HCT116 (cell line): ENCODE measurements at regions not wholly inside any gene's neighbourhood (a gene's known extent, or its start where the extent isn't known, plus 50 kb on each side); places are given as distances from the start of the nearest gene placed in this dataset.

ENCODE experiments used
- ATAC-seq: fragments of 200-7000 bp; cut with Tn5 transposase; 2 replicates; pipeline ENCODE4 v1.9.1; 2020; ENCODE audit warnings: mild to moderate bottlenecking, moderate library complexity
- BruUV-seq: library from RNA; stranded (reverse); fragments of 400-500 nt; replicated peaks from 2 replicates; lab custom pipeline; 2021; lab: Mats Ljungman, UMichigan
- CTCF ChIA-PET: fragments of 300-600 bp; sonication (Branson Sonifier 250); formaldehyde crosslinking; loops from one replicate; lab custom pipeline; 2021; ENCODE audit warnings: antibody characterized with exemption; lab: Charles Lee
- POLR2A ChIA-PET: fragments of 300-600, 350-600 bp; sonication (Branson Sonifier 250); formaldehyde crosslinking; loops from one replicate; lab custom pipeline; 2021; ENCODE audit warnings: antibody characterized with exemption; lab: Charles Lee
- RAD21 ChIA-PET, 2 experiments: fragments of 300-600 bp; sonication (Branson Sonifier 250); formaldehyde crosslinking; loops; one replicate each; lab custom pipeline; 2023; ENCODE audit warnings: low total read pairs in 2 of 2; ENCODE audit not compliant: uncharacterized antibody in 2 of 2, unreplicated experiment in 2 of 2, low non-redundant PET in 1 of 2; lab: Charles Lee
- DNase-seq: peaks from one replicate; pipeline ENCODE4 v3.0.0-alpha.2; 2010; ENCODE audit warnings: low read depth, low spot score
- H2AFZ ChIP-seq: fragments of 200-600 bp; shearing (Covaris generic), sonication (generic); 2 replicates; pipeline ENCODE4 v1.6.1; 2017; ENCODE audit warnings: low read depth, mixed run types, mixed read lengths, antibody characterized with exemption, low read length; ENCODE audit not compliant: poor library complexity, severe bottlenecking
- H3K27ac ChIP-seq: 2 replicates; pipeline ENCODE4 v1.5.1; 2012; ENCODE audit warnings: low read depth, low read length
- H3K27me3 ChIP-seq: fragments of 200-600 bp; sonication (generic); 2 replicates; pipeline ENCODE4 v1.6.1; 2016; ENCODE audit warnings: mixed run types, low read length, mixed read lengths; ENCODE audit not compliant: insufficient read depth
- H3K36me3 ChIP-seq, 2 experiments: fragments of 200-500 bp in 1 of 2; fragments of 200-600 bp in 1 of 2; sonication (Bioruptor generic) in 1 of 2; sonication (generic) in 1 of 2; 2 replicates each; pipeline versions ENCODE4 v1.5.1 to v1.6.1; 2014 to 2016; ENCODE audit warnings: low read length in 2 of 2, inconsistent platforms in 1 of 2, mixed read lengths in 1 of 2, mixed run types in 1 of 2; ENCODE audit not compliant: insufficient read depth in 2 of 2, control insufficient read depth in 1 of 2
- H3K4me1 ChIP-seq, 2 experiments: fragments of 200-600 bp in 1 of 2; sonication (generic) in 1 of 2; 2 replicates each; pipeline versions ENCODE4 v1.5.1 to v1.6.1; 2012 to 2017; ENCODE audit warnings: low read length in 2 of 2, inconsistent platforms in 1 of 2, mild to moderate bottlenecking in 1 of 2, mixed read lengths in 1 of 2, mixed run types in 1 of 2, moderate library complexity in 1 of 2; ENCODE audit not compliant: insufficient read depth in 2 of 2, control insufficient read depth in 1 of 2
- H3K4me2 ChIP-seq: fragments of 200-600 bp; sonication (generic); 2 replicates; pipeline ENCODE4 v1.6.1; 2017; ENCODE audit warnings: mixed run types, low read length, mixed read lengths
- H3K4me3 ChIP-seq, 2 experiments: fragments of 200-600 bp in 1 of 2; sonication (generic) in 1 of 2; replicated peaks in 1 of 2; 2 replicates each; pipeline ENCODE4 v1.5.1; 2011 to 2016; ENCODE audit warnings: low read length in 2 of 2, control low read depth in 1 of 2, low read depth in 1 of 2, mild to moderate bottlenecking in 1 of 2, mixed read lengths in 1 of 2, mixed run types in 1 of 2
- H3K79me2 ChIP-seq: fragments of 200-600 bp; sonication (generic); 2 replicates; pipeline ENCODE4 v1.6.1; 2017; ENCODE audit warnings: mild to moderate bottlenecking, mixed run types, low read length, moderate library complexity, mixed read lengths; ENCODE audit not compliant: insufficient read depth
- H3K9ac ChIP-seq: fragments of 200-600 bp; sonication (generic); 2 replicates; pipeline ENCODE4 v1.6.1; 2016; ENCODE audit warnings: low read length, mixed read lengths
- H3K9me2 ChIP-seq: fragments of 200-600 bp; sonication (generic), shearing (Covaris generic); 2 replicates; pipeline ENCODE4 v1.6.1; 2017; ENCODE audit warnings: mixed run types, mild to moderate bottlenecking, moderate library complexity; ENCODE audit not compliant: insufficient read depth
- H3K9me3 ChIP-seq, 2 experiments: fragments of 200-500 bp in 1 of 2; fragments of 200-600 bp in 1 of 2; sonication (Bioruptor generic) in 1 of 2; sonication (generic) in 1 of 2; 2 replicates each; pipeline ENCODE4 v1.6.1; 2014 to 2017; ENCODE audit warnings: low read length in 2 of 2, mixed read lengths in 2 of 2, inconsistent platforms in 1 of 2, low read depth in 1 of 2, mild to moderate bottlenecking in 1 of 2, mixed run types in 1 of 2, moderate library complexity in 1 of 2; ENCODE audit not compliant: control insufficient read depth in 1 of 2, insufficient read depth in 1 of 2
- H4K20me1 ChIP-seq: fragments of 200-600 bp; sonication (generic), shearing (Covaris generic); 2 replicates; pipeline ENCODE4 v1.6.1; 2017; ENCODE audit warnings: mixed run types, mild to moderate bottlenecking, moderate library complexity; ENCODE audit not compliant: insufficient read depth
- CBX3 ChIP-seq: IDR thresholded peaks from 2 replicates; pipeline ENCODE4 v1.6.1; 2012; ENCODE audit warnings: low read depth
- CEBPB ChIP-seq: IDR thresholded peaks from 2 replicates; pipeline ENCODE4 v1.6.1; 2012; ENCODE audit warnings: low read depth
- EGR1 ChIP-seq: IDR thresholded peaks from 2 replicates; pipeline ENCODE4 v1.6.1; 2012; ENCODE audit warnings: low read depth
- ELF1 ChIP-seq: IDR thresholded peaks from 2 replicates; pipeline ENCODE4 v1.6.1; 2012; ENCODE audit warnings: low read depth, borderline replicate concordance
- EZH2phosphoT487 ChIP-seq: fragments of 200-600 bp; IDR thresholded peaks from 2 replicates; pipeline ENCODE4 v1.6.1; 2018; ENCODE audit warnings: antibody characterized with exemption, borderline replicate concordance
- FOSL1 ChIP-seq: IDR thresholded peaks from 2 replicates; pipeline ENCODE4 v1.6.1; 2012; ENCODE audit warnings: low read depth
- JUND ChIP-seq: IDR thresholded peaks from 2 replicates; pipeline ENCODE4 v1.6.1; 2012
- POLR2A ChIP-seq: IDR thresholded peaks from 2 replicates; pipeline ENCODE4 v1.7.0; 2011; ENCODE audit warnings: borderline replicate concordance; ENCODE audit not compliant: insufficient read depth, insufficient read length; ENCODE audit errors: extremely low read depth
- POLR2AphosphoS5 ChIP-seq: IDR thresholded peaks from 2 replicates; pipeline ENCODE4 v1.6.1; 2011; ENCODE audit warnings: mild to moderate bottlenecking, low read depth, low read length, moderate library complexity
- RAD21 ChIP-seq: IDR thresholded peaks from 2 replicates; pipeline ENCODE4 v1.6.1; 2012; ENCODE audit warnings: low read depth, mild to moderate bottlenecking
- SIN3A ChIP-seq: IDR thresholded peaks from 2 replicates; pipeline ENCODE4 v1.6.1; 2012; ENCODE audit warnings: low read depth
- SP1 ChIP-seq: IDR thresholded peaks from 2 replicates; pipeline ENCODE4 v1.6.1; 2012; ENCODE audit warnings: low read depth
- SRF ChIP-seq: IDR thresholded peaks from 2 replicates; pipeline ENCODE4 v1.6.1; 2012; ENCODE audit warnings: low read depth
- TCF7L2 ChIP-seq: IDR thresholded peaks from 2 replicates; pipeline ENCODE4 v1.7.0; 2011; ENCODE audit warnings: borderline replicate concordance, inconsistent platforms; ENCODE audit not compliant: insufficient read depth, insufficient read length; ENCODE audit errors: extremely low read depth
- ZFX ChIP-seq: fragments of 450-650 bp; IDR thresholded peaks from 2 replicates; pipeline ENCODE4 v1.6.1; 2017
- ZNF274 ChIP-seq: fragments of 200-500 bp; sonication (Bioruptor generic); IDR thresholded peaks from 2 replicates; pipeline ENCODE4 v1.6.1; 2014; ENCODE audit warnings: mild to moderate bottlenecking, low read depth, low read length, inconsistent platforms
- intact Hi-C: fragments of 100-400 bp; cut with micrococcal nuclease; formaldehyde crosslinking; loops from 2 replicates; pipeline ENCODE4 v1.10.0; 2022
- TF ChIP-seq, protein P1 (sequence below): IDR thresholded peaks from 2 replicates; pipeline ENCODE4 v1.6.1; 2012
- TF ChIP-seq, protein P2 (sequence below): IDR thresholded peaks from 2 replicates; pipeline ENCODE4 v1.6.1; 2011; ENCODE audit warnings: mild to moderate bottlenecking, low read length, moderate library complexity; ENCODE audit not compliant: insufficient replicate concordance; ENCODE audit errors: extremely low read depth
- TF ChIP-seq, protein P3 (sequence below), 3 experiments: fragments of 200-600 bp in 1 of 3; sonication (generic) in 1 of 3; IDR thresholded peaks in 2 of 3; conservative IDR thresholded peaks in 1 of 3; 2 replicates each; pipeline ENCODE4 v1.5.1; 2012 to 2017; ENCODE audit warnings: low read depth in 2 of 3, low read length in 2 of 3, antibody characterized with exemption in 1 of 3, borderline replicate concordance in 1 of 3, control low read depth in 1 of 3, mild to moderate bottlenecking in 1 of 3, mixed read lengths in 1 of 3, mixed run types in 1 of 3, moderate library complexity in 1 of 3; ENCODE audit not compliant: insufficient read depth in 1 of 3
- TF ChIP-seq, protein P4 (sequence below): IDR thresholded peaks from 2 replicates; pipeline ENCODE4 v1.6.1; 2012; ENCODE audit warnings: low read depth

DNA sequence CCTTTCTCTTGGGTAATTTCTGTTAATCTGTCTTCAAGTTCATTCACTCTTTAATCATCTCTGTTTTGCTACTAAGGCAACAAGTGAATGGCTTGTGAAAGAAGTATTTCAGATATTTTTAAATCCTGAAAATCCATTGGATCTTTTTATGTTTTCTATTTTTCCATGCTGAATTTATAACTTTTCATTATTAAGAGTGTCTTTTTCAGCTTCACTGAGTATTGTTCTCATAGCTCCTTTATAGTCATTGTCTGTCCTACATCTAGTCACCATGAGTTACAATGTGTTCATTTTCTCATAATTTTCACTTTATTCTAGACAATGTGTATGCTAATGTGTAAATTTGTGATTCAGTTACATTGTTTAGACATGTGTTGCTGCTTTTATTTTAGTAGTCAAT lies 556.4 kb downstream of the TUSC1 start:
- ATAC-seq (no peak), DNase-seq (no peak)
- H2AFZ ChIP-seq = no peak overlapping the region
- no peak overlapping the region for H3K27ac ChIP-seq
- H3K9me3 ChIP-seq = no peaks in the 10 kb centered on the region; a peak in 2 of 4 replicates
- H3K9me2 ChIP-seq = no peaks in the 10 kb centered on the region
- ChIA-PET RAD21 (no interaction called here), CTCF (no interaction called here), POLR2A (no interaction called here)
- H3K9ac ChIP-seq = no peak overlapping the region
- intact Hi-C loops = no loop called here
- H3K36me3 ChIP-seq = no peaks in the 10 kb centered on the region
- no peaks in the 10 kb centered on the region for H4K20me1 ChIP-seq
- no peak overlapping the region for H3K4me3 ChIP-seq
- H3K4me2 ChIP-seq = no peak overlapping the region
- no TSS peak for BruUV-seq
- no peaks in the 10 kb centered on the region for H3K4me1 ChIP-seq
- no peaks in the 10 kb centered on the region for H3K27me3 ChIP-seq
- H3K79me2 ChIP-seq = no peaks in the 10 kb centered on the region
- TF ChIP-seq, protein P1, sequence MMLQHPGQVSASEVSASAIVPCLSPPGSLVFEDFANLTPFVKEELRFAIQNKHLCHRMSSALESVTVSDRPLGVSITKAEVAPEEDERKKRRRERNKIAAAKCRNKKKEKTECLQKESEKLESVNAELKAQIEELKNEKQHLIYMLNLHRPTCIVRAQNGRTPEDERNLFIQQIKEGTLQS = no peak
- no peak for TF ChIP-seq CBX3
- no peak for TF ChIP-seq POLR2AphosphoS5
- TF ChIP-seq, protein P2, sequence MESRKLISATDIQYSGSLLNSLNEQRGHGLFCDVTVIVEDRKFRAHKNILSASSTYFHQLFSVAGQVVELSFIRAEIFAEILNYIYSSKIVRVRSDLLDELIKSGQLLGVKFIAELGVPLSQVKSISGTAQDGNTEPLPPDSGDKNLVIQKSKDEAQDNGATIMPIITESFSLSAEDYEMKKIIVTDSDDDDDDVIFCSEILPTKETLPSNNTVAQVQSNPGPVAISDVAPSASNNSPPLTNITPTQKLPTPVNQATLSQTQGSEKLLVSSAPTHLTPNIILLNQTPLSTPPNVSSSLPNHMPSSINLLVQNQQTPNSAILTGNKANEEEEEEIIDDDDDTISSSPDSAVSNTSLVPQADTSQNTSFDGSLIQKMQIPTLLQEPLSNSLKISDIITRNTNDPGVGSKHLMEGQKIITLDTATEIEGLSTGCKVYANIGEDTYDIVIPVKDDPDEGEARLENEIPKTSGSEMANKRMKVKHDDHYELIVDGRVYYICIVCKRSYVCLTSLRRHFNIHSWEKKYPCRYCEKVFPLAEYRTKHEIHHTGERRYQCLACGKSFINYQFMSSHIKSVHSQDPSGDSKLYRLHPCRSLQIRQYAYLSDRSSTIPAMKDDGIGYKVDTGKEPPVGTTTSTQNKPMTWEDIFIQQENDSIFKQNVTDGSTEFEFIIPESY = no peak
- TF ChIP-seq EGR1 = no peak
- no peak for TF ChIP-seq FOSL1
- no peak for TF ChIP-seq RAD21
- TF ChIP-seq SP1 = no peak
- no peak for TF ChIP-seq SIN3A
- TF ChIP-seq ZNF274 = no peak
- TF ChIP-seq ELF1 = no peak
- TF ChIP-seq ZFX = no peak
- TF ChIP-seq CEBPB = no peak
- no peak for TF ChIP-seq POLR2A
- TF ChIP-seq TCF7L2 = no peak
- TF ChIP-seq, protein P3, sequence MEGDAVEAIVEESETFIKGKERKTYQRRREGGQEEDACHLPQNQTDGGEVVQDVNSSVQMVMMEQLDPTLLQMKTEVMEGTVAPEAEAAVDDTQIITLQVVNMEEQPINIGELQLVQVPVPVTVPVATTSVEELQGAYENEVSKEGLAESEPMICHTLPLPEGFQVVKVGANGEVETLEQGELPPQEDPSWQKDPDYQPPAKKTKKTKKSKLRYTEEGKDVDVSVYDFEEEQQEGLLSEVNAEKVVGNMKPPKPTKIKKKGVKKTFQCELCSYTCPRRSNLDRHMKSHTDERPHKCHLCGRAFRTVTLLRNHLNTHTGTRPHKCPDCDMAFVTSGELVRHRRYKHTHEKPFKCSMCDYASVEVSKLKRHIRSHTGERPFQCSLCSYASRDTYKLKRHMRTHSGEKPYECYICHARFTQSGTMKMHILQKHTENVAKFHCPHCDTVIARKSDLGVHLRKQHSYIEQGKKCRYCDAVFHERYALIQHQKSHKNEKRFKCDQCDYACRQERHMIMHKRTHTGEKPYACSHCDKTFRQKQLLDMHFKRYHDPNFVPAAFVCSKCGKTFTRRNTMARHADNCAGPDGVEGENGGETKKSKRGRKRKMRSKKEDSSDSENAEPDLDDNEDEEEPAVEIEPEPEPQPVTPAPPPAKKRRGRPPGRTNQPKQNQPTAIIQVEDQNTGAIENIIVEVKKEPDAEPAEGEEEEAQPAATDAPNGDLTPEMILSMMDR (IDR thresholded peaks at IDR 0.05 in 2 of 3, conservative IDR thresholded peaks at IDR 0.05 in 1 of 3; ENCODE audit: borderline replicate concordance in 1 of 3, insufficient read depth in 1 of 3, low read depth in 2 of 3, low read length in 2 of 3) = no peak
- TF ChIP-seq JUND = no peak
- TF ChIP-seq EZH2phosphoT487 = no peak
- no peak for TF ChIP-seq SRF
- TF ChIP-seq, protein P4, sequence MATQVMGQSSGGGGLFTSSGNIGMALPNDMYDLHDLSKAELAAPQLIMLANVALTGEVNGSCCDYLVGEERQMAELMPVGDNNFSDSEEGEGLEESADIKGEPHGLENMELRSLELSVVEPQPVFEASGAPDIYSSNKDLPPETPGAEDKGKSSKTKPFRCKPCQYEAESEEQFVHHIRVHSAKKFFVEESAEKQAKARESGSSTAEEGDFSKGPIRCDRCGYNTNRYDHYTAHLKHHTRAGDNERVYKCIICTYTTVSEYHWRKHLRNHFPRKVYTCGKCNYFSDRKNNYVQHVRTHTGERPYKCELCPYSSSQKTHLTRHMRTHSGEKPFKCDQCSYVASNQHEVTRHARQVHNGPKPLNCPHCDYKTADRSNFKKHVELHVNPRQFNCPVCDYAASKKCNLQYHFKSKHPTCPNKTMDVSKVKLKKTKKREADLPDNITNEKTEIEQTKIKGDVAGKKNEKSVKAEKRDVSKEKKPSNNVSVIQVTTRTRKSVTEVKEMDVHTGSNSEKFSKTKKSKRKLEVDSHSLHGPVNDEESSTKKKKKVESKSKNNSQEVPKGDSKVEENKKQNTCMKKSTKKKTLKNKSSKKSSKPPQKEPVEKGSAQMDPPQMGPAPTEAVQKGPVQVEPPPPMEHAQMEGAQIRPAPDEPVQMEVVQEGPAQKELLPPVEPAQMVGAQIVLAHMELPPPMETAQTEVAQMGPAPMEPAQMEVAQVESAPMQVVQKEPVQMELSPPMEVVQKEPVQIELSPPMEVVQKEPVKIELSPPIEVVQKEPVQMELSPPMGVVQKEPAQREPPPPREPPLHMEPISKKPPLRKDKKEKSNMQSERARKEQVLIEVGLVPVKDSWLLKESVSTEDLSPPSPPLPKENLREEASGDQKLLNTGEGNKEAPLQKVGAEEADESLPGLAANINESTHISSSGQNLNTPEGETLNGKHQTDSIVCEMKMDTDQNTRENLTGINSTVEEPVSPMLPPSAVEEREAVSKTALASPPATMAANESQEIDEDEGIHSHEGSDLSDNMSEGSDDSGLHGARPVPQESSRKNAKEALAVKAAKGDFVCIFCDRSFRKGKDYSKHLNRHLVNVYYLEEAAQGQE = no peak
